ENCODE measurements at regions not wholly inside any gene's neighbourhood (a gene's known extent, or its start where the extent isn't known, plus 50 kb on each side); places are given as distances from the start of the nearest gene placed in this dataset.

DNA sequence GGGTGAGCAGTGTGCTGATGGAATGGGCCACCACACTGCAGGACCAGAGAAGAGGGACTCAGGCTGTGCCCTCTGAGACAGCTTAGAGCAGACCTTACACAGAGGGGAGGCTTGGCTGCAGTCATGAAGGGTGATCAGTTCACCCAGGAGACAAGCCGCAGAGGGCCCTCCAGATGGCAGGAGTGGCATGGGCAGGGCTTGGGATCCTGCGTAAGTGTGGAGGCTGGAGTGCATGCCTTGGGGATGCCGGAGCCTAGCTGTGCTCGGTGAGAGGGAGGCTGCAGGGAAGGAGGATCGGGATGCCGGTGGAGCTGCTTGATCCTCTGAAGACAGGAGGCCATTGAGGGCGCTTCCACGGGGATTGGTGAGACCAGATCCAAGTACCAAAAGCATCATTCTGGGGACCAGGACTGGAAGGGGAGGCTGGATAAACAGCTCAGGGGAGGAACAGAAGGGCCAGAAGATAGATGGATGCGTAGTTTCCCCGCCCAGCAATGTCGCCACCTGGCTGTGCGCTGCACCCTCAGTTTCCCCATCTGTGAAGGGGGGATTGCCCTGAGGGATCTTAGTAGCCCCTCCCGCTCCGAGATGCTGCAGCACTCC lies 163.4 kb downstream of the INHBB start:
- Histone ChIP-seq H2BK15ac (ENCODE audit: low read depth, poor library complexity, severe bottlenecking) (no peak overlapping the region), H4K91ac (ENCODE audit: low read length) (no peak overlapping the region), H3K36me3 (ENCODE audit: control insufficient read depth in 1 of 2, insufficient read depth in 2 of 2, low read depth in 1 of 2, low read length in 2 of 2) (no peaks in the 10 kb centered on the region), H2AFZ (ENCODE audit: low read depth, low read length) (no peak overlapping the region), H3K27me3 (ENCODE audit: control insufficient read depth in 1 of 2, insufficient read depth in 1 of 2, low read length in 2 of 2) (peaks cover 33 to 43% of the 10 kb centered on the region in 2 experiments), H3K9me3 (ENCODE audit: control insufficient read depth, low read length) (no peaks in the 10 kb centered on the region), H3K4me3 (ENCODE audit: insufficient read depth in 1 of 2, low read depth in 1 of 2, low read length in 2 of 2) (no peak overlapping the region), H3K18ac (ENCODE audit: low read depth in 1 of 2, low read length in 2 of 2) (no peak overlapping the region), H3K9ac (ENCODE audit: low read length) (no peak overlapping the region), H3K27ac (ENCODE audit: low read length, poor library complexity, severe bottlenecking) (no peak overlapping the region), H3K4ac (ENCODE audit: low read depth in 1 of 2, low read length in 2 of 2) (no peak overlapping the region), H3K23ac (ENCODE audit: low read length in 2 of 2) (no peak overlapping the region), H2BK5ac (ENCODE audit: low read depth, low read length, poor library complexity, severe bottlenecking) (no peak overlapping the region), H3K4me1 (ENCODE audit: control insufficient read depth, insufficient read depth, low read depth, low read length) (peaks cover under 1% of the 10 kb centered on the region), H2AK5ac (ENCODE audit: low read length, severe bottlenecking) (no peak overlapping the region), H3K14ac (ENCODE audit: low read length in 2 of 2) (no peak overlapping the region), H2BK12ac (ENCODE audit: low read length in 2 of 2) (no peak overlapping the region), H2BK120ac (ENCODE audit: low read depth, low read length) (no peak overlapping the region), H3K79me1 (replicated peaks; ENCODE audit: low read length, poor library complexity, severe bottlenecking) (no peaks in the 10 kb centered on the region), H3K4me2 (ENCODE audit: low read length, poor library complexity, severe bottlenecking) (no peak overlapping the region), H4K8ac (ENCODE audit: low read length) (no peak overlapping the region)
- no peak for DNase-seq
- 96% methylated on average over 14 of the region's 14 CpGs for WGBS

DNA sequence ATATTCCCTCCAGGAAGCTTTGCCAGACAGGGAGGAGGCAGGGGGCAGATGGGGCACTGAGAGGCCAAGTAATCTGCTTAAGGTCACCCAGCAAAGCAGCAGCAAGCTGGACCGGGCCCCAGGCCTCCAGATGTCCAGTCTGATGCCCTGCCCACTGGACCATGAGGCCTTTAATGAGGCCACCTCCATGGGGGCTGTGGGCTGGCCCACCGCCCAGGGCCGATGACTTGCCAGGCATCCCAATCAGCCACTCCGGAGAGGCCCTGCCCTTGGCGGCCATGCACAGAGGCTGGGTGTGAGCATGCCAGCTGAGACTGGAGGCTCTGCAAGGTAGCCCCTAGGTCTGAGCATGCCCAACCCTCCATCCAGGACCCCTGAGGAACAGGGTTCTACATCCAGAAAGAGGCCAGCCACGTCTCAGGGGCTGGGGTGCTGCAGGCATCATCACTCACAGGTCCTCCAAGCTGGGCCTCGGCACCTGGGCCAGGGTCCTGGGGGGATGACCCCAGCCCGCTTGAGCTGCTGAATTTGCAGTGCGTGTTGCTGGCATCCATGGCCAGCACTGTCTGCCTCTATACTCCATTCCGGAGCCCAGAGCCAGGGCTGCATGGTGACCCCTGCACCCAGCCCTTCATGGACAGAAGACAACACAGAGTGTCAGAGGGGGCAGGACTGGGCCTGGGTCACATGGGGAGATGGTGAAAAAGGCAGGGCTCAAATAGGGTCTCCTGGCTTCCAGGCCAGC lies 164.2 kb downstream of the INHBB start:
- peak overlapping the region in 1 of 2 experiments; percentile 36 for H3K4me3 ChIP-seq (ENCODE audit: insufficient read depth in 1 of 2, low read depth in 1 of 2, low read length in 2 of 2)
- H3K14ac ChIP-seq (ENCODE audit: low read length in 2 of 2), result no peak overlapping the region
- H3K18ac ChIP-seq (ENCODE audit: low read depth in 1 of 2, low read length in 2 of 2), result no peak overlapping the region
- no peak overlapping the region for H2BK120ac ChIP-seq (ENCODE audit: low read depth, low read length)
- H3K36me3 ChIP-seq (ENCODE audit: control insufficient read depth in 1 of 2, insufficient read depth in 2 of 2, low read depth in 1 of 2, low read length in 2 of 2), result no peaks in the 10 kb centered on the region
- no peak overlapping the region for H3K4me2 ChIP-seq (ENCODE audit: low read length, poor library complexity, severe bottlenecking)
- no peak overlapping the region for H2AFZ ChIP-seq (ENCODE audit: low read depth, low read length)
- no peak overlapping the region for H3K27ac ChIP-seq (ENCODE audit: low read length, poor library complexity, severe bottlenecking)
- H3K9me3 ChIP-seq (ENCODE audit: control insufficient read depth, low read length), result no peaks in the 10 kb centered on the region
- no peak overlapping the region for H3K4ac ChIP-seq (ENCODE audit: low read depth in 1 of 2, low read length in 2 of 2)
- no peak overlapping the region for H2BK5ac ChIP-seq (ENCODE audit: low read depth, low read length, poor library complexity, severe bottlenecking)
- no peaks in the 10 kb centered on the region for H3K4me1 ChIP-seq (ENCODE audit: control insufficient read depth, insufficient read depth, low read depth, low read length)
- H3K79me1 ChIP-seq (replicated peaks; ENCODE audit: low read length, poor library complexity, severe bottlenecking), result no peaks in the 10 kb centered on the region
- H3K9ac ChIP-seq (ENCODE audit: low read length), result no peak overlapping the region
- no peak overlapping the region for H2AK5ac ChIP-seq (ENCODE audit: low read length, severe bottlenecking)
- no peak overlapping the region for H2BK15ac ChIP-seq (ENCODE audit: low read depth, poor library complexity, severe bottlenecking)
- H2BK12ac ChIP-seq (ENCODE audit: low read length in 2 of 2), result no peak overlapping the region
- H4K91ac ChIP-seq (ENCODE audit: low read length), result no peak overlapping the region
- H4K8ac ChIP-seq (ENCODE audit: low read length), result peak overlapping the region; percentile 24
- H3K27me3 ChIP-seq (ENCODE audit: control insufficient read depth in 1 of 2, insufficient read depth in 1 of 2, low read length in 2 of 2), result peaks cover 41 to 49% of the 10 kb centered on the region in 2 experiments
- WGBS, result 90% methylated on average over 10 of the region's 10 CpGs
- DNase-seq, result no peak
- H3K23ac ChIP-seq (ENCODE audit: low read length in 2 of 2), result no peak overlapping the region

DNA sequence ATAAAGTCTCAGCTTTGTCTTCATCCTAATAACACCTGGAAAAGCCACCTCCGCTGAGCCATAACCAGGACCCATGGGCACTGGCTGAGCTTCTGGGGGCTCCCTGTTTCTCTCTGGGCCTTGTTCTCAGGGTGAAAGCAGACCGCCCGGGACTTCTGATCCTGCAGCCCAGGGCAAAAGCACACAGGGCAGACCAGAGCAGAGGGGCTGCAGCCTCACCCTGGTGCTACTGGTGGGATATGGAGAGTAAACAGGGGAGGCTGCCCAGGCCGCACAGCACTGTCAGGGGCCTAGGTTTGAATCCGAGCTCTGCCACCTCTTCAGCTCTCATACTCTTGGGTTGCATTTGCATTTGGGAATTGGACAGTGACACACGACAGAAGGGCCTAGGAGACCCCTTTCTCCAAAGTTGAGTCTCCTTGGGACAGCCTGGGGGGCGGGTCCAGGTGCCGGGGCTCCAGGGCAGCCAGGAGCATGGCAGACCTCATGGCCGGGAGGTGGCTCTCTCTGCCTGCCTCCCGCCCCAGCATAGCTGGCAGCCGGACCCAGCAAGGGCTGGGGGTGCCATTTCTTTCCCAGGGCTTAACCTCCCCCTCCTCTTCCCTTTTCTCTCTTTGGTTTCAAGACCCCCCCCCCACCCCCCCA lies 164.9 kb downstream of the INHBB start:
- no peak overlapping the region for H2AK5ac ChIP-seq (ENCODE audit: low read length, severe bottlenecking)
- H2BK15ac ChIP-seq (ENCODE audit: low read depth, poor library complexity, severe bottlenecking), result no peak overlapping the region
- 85% methylated on average over 11 of the region's 11 CpGs for WGBS
- H2BK120ac ChIP-seq (ENCODE audit: low read depth, low read length), result no peak overlapping the region
- no peak overlapping the region for H3K4me2 ChIP-seq (ENCODE audit: low read length, poor library complexity, severe bottlenecking)
- no peak overlapping the region for H3K18ac ChIP-seq (ENCODE audit: low read depth in 1 of 2, low read length in 2 of 2)
- H3K27me3 ChIP-seq (ENCODE audit: control insufficient read depth in 1 of 2, insufficient read depth in 1 of 2, low read length in 2 of 2), result peaks cover 47 to 52% of the 10 kb centered on the region in 2 experiments
- H3K4me1 ChIP-seq (ENCODE audit: control insufficient read depth, insufficient read depth, low read depth, low read length), result no peaks in the 10 kb centered on the region
- no peak overlapping the region for H4K91ac ChIP-seq (ENCODE audit: low read length)
- no peak overlapping the region for H3K14ac ChIP-seq (ENCODE audit: low read length in 2 of 2)
- H2BK12ac ChIP-seq (ENCODE audit: low read length in 2 of 2), result no peak overlapping the region
- no peak overlapping the region for H3K23ac ChIP-seq (ENCODE audit: low read length in 2 of 2)
- no peak overlapping the region for H3K27ac ChIP-seq (ENCODE audit: low read length, poor library complexity, severe bottlenecking)
- no peaks in the 10 kb centered on the region for H3K9me3 ChIP-seq (ENCODE audit: control insufficient read depth, low read length)
- no peak for DNase-seq
- H2BK5ac ChIP-seq (ENCODE audit: low read depth, low read length, poor library complexity, severe bottlenecking), result no peak overlapping the region
- no peak overlapping the region for H3K4ac ChIP-seq (ENCODE audit: low read depth in 1 of 2, low read length in 2 of 2)
- no peaks in the 10 kb centered on the region for H3K36me3 ChIP-seq (ENCODE audit: control insufficient read depth in 1 of 2, insufficient read depth in 2 of 2, low read depth in 1 of 2, low read length in 2 of 2)
- H4K8ac ChIP-seq (ENCODE audit: low read length), result no peak overlapping the region
- H3K4me3 ChIP-seq (ENCODE audit: insufficient read depth in 1 of 2, low read depth in 1 of 2, low read length in 2 of 2), result no peak overlapping the region
- H2AFZ ChIP-seq (ENCODE audit: low read depth, low read length), result no peak overlapping the region
- no peak overlapping the region for H3K9ac ChIP-seq (ENCODE audit: low read length)
- no peaks in the 10 kb centered on the region for H3K79me1 ChIP-seq (replicated peaks; ENCODE audit: low read length, poor library complexity, severe bottlenecking)

DNA sequence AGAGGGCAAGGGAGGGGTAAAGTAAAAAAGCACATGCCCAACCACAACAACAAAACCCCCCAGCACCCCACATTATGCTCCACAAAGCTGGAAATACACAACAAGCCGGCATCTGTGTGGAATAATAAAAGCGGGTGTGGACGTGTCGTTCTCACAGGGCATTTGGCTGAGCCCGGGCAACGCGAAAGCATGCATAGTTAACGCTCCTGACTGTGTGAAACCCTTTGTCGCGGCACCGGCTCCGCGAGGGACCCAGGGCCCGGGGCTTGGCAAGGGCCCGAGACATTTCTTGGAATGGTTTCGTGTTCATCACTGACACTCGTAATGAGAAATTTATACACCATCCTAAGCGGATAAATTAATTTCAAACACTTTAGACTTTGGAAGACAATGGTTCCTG lies 165.6 kb downstream of the INHBB start:
- H4K8ac ChIP-seq (ENCODE audit: low read length), result no peak overlapping the region
- peaks cover 47 to 49% of the 10 kb centered on the region in 2 experiments for H3K27me3 ChIP-seq (ENCODE audit: control insufficient read depth in 1 of 2, insufficient read depth in 1 of 2, low read length in 2 of 2)
- H3K4ac ChIP-seq (ENCODE audit: low read depth in 1 of 2, low read length in 2 of 2), result no peak overlapping the region

More for the DNA sequence above, 165.6 kb downstream of the INHBB start:
- H2AK5ac ChIP-seq (ENCODE audit: low read length, severe bottlenecking), result no peak overlapping the region
- no peak overlapping the region for H3K4me2 ChIP-seq (ENCODE audit: low read length, poor library complexity, severe bottlenecking)
- H4K91ac ChIP-seq (ENCODE audit: low read length), result no peak overlapping the region
- no peak overlapping the region for H2BK120ac ChIP-seq (ENCODE audit: low read depth, low read length)
- H3K9ac ChIP-seq (ENCODE audit: low read length), result no peak overlapping the region
- no peak for DNase-seq
- H3K36me3 ChIP-seq (ENCODE audit: control insufficient read depth in 1 of 2, insufficient read depth in 2 of 2, low read depth in 1 of 2, low read length in 2 of 2), result no peaks in the 10 kb centered on the region
- no peak overlapping the region for H3K14ac ChIP-seq (ENCODE audit: low read length in 2 of 2)
- no peaks in the 10 kb centered on the region for H3K4me1 ChIP-seq (ENCODE audit: control insufficient read depth, insufficient read depth, low read depth, low read length)
- H3K18ac ChIP-seq (ENCODE audit: low read depth in 1 of 2, low read length in 2 of 2), result no peak overlapping the region
- H3K79me1 ChIP-seq (replicated peaks; ENCODE audit: low read length, poor library complexity, severe bottlenecking), result no peaks in the 10 kb centered on the region
- no peak overlapping the region for H2BK15ac ChIP-seq (ENCODE audit: low read depth, poor library complexity, severe bottlenecking)
- H2AFZ ChIP-seq (ENCODE audit: low read depth, low read length), result no peak overlapping the region
- no peaks in the 10 kb centered on the region for H3K9me3 ChIP-seq (ENCODE audit: control insufficient read depth, low read length)
- 53% methylated on average over 16 of the region's 18 CpGs for WGBS
- H3K4me3 ChIP-seq (ENCODE audit: insufficient read depth in 1 of 2, low read depth in 1 of 2, low read length in 2 of 2), result no peak overlapping the region
- no peak overlapping the region for H3K27ac ChIP-seq (ENCODE audit: low read length, poor library complexity, severe bottlenecking)
- H2BK5ac ChIP-seq (ENCODE audit: low read depth, low read length, poor library complexity, severe bottlenecking), result no peak overlapping the region
- no peak overlapping the region for H3K23ac ChIP-seq (ENCODE audit: low read length in 2 of 2)
- H2BK12ac ChIP-seq (ENCODE audit: low read length in 2 of 2), result no peak overlapping the region

All from mesenchymal stem cell (in vitro differentiated cells and primary cell).